SHP77 treated with DMSO at 0.1 percent for 48 hours (cell line): ENCODE measurements at regions not wholly inside any gene's neighbourhood (a gene's known extent, or its start where the extent isn't known, plus 50 kb on each side); places are given as distances from the start of the nearest gene placed in this dataset.

Source experiments
- DNase-seq: peaks from one replicate; lab custom pipeline; 2025; lab: John Stamatoyannopoulos, UW

DNA sequence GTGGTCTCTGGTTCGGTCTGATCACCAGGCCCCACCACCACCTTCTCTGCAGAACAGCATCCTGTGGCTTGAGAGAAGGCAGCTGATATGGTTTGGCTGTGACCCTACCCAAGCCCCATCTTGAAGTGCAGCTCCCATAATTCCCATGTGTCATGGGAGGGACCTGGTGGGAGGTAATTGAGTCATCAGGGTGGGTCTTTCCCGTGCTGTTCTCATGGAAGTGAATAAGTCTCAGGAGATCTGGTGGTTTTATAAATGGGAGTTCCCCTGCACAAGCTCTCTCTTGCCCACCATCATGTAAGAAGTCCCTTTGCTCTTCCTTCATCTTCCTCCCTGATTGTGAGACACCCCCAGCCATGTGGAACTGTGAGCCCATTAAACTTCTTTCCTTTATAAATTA lies 352.3 kb upstream of the CDH5 start:
- no peak for DNase-seq

DNA sequence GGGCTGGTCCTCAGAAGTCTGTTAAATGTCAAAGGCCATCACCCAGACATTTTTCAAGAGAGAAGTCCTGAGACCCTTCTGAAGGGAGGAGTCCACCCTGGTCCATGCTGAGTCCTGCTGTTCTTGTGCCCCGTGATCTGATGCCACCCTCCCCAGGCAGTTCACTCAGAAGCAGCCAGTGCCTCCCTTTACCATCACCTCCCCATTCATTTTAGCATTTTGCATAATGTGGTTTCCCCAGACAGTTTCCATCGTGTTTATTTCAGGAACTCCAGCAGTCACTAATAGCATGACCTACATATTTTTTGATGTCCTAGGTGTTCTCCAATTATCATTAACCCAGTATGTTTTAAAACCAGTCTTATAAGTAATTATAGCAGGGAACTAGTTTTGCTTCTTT lies 353.0 kb upstream of the CDH5 start:
- DNase-seq: no peak

DNA sequence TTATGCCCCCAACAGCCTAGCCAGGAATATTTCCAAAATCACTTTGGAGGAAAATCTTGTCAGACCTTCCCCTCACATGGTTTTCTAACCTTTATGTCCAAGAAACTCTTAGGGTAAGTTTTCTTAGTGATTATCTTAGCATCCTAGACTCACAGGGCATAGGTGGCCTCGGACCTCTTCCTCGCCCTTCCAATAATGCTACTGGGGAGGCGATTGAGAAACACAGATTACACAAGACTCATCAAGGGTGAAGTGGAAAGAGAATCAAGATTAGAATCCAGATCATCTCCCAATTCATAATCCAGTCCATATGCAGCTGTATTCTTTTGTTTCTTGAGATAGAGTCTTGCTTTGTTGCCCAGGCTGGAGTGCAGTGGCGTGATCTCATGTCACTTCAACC lies 358.4 kb upstream of the CDH5 start:
- no peak for DNase-seq

GRCh38 chr16:66007717-66008116 lies 358.8 kb upstream of the CDH5 start:
- DNase-seq: no peak

- no peak for DNase-seq
Measured at GRCh38 chr16:66006485-66006884, 360.0 kb upstream of the CDH5 start.

- no peak for DNase-seq
Measured at GRCh38 chr16:66004699-66005098, 361.8 kb upstream of the CDH5 start.

DNA sequence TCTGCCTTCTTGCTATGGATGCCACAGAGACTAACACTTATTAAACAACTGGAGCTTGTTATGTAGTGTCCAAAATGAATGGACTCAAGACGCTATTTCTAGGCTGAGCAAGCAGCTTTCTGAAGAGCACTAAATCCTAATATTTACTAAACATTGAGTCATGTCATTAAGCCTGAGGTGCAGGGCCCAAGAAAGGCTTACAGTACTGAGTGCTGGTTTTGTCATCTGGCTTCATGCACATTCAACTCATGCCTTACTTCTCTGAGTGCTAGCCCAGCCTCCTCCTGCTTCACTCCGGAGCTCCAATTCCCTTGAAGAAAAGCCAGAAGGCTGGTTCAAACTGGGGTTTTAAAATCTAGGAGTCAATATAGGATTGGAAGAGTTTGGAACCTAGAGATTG lies 363.3 kb upstream of the CDH5 start:
- DNase-seq: no peak

DNA sequence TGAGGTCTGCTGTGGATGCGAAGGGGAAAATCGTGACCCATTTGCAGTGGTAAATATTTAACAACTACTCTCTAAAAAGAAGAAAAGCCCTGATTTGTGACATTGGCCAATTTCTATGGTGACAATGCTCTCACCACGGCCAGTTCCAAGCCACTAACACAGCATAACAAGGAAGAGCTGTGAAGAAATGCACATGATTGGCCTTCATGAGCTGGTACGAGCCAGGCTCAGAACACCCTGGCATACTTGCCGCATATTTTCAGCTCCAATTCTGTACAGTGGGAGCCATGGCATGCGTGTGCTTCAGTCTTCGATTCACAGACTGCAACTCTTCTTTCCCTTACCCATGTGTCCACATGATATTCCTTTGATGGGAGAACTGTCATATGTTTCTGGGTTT lies 363.9 kb upstream of the CDH5 start:
- DNase-seq: no peak

- DNase-seq: no peak
Measured at GRCh38 chr16:66001432-66001831, 365.1 kb upstream of the CDH5 start.

DNA sequence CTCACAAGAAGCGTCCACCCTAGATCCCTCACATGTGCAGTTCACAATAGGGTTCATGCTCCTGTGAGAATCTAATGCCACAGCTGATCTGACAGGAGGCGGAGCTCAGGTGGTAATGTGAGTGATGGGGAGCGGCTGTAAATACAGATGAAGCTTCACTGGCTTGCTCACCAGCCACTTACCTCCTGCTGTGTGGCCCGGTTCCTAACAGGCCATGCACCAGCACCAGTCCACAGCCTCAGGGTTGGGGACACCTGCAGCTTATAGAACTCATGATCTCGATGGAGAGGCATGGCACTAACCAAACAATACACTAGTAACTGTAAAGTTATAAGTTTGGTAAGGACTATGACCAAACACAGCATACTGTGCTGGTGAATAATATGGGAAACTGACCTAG lies 368.0 kb upstream of the CDH5 start:
- no peak for DNase-seq

DNA sequence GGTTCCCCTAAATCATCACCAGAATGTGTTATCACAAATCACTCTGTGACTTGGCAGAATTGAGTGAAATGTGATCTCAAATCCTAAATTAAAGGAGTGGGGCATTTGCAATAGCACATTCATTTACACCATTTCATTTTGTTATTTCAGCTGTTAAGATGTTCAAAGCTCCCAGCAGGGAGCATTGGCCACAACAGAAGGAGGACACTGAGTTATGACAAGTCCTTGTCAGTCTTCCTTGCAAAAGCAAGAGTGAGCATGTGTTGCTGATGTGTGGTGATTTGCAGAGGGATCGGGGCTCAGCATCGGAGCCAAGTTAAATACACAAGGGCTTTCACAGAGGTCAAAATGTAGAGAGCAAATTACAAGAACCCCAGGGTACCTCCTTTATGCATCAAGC lies 372.2 kb upstream of the CDH5 start:
- DNase-seq: no peak

DNA sequence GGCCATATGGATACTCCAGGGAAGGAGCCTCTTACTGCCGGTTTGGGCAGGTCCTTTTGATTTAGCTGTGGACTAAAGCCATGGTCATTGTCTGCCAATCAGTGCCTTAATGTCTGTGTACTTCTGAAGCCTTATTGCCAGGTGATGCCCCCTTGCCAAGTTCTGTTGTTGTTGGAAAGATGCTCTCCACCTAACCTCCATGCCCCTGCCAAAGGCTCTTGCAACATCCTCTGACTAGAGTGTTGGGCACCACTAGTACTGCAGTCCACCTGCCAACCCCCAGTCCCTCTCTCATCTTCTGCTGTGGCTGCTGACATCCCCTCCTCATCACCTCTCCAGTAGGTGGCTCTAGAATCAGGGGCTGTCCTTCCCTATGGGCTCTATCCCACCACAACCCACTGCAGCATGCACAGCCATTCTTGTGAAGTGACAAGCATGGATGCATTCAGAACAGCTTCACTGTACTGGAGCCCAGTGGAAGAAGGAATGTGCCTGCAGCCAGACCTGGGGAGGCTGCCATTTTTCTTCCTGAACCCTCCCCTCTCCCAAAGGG lies 375.3 kb upstream of the CDH5 start:
- DNase-seq: no peak

DNA sequence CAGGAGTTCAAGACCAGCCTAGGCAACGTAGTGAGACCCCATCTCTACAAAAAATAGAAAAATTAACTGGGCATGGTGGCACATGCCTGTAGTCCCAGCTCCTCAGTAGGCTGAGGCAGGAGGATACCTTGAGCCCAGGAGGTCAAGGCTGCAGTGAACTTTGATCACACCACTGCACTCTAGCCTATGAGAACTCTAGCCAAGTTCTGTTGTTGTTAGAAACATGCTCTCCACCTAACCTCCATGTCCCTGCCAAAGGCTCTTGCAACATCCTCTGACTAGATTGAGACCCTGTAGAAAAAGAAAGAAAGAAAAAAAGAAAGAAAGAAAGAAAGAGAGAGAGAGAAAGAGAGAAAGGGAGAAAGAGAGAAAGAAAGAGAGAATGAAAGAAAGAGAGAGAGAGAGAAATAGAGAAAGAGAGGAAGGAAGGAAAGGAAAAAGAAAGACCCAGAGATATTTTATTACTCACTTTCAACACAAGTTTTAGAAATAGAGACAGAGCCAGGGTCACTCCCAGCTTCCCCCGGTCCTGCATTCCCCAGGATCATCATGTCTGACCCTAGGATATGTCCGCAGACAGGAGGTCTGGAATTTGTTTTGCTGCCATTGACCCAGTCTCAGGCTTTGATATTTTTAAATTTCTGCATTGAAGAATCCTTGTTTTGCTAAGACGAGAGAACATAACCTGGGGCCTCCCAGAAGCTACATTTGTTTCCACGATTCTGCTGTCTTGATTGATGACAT lies 376.5 kb upstream of the CDH5 start:
- no peak for DNase-seq

DNA sequence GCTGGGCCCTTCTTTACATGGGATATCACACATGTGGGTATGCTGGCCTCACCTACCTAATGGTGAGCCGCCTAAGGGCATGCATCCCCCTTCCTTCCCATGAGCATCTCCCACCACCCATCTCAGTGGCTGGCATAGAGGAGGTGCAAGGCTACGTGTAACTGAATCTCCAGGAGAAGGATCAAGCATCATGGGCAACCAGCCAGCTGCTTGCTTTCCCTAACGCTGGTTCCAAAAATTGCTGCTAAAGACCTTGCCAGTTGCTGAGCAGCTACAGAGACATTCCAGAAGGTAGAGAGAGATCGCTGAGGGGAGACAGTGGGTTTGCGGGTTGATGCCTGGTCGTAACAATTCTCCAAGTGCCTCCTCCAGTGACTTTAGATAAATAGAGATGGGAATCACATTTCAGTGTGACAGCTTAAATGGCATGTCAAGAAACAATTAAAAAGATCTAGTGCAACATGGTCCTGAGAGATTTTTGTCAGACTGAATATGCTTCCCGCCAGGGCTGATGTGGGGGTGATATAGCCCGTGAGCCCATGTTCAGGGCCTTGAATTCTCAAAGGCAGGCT lies 378.4 kb upstream of the CDH5 start:
- no peak for DNase-seq

- DNase-seq: no peak
Measured at GRCh38 chr16:65984296-65984695, 382.2 kb upstream of the CDH5 start.

DNA sequence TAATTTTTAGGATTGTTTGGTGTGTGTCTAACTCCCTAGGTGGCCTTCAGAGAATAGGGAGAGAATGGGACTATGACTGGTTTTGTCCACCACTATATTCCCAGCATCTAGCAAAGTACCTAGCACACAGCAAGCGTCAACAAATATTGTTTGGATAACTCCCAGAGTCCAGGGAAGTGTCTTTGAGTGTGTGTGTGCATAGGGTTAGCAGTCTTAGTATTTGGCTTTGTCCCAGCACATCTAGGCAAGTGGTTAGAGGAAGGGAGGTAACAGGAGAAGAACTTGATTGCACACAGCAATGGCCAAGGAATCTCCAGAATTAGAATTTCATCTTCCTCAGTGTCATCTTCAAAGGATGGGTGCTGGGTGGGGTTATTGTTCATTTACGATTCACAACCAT lies 385.4 kb upstream of the CDH5 start:
- DNase-seq: no peak

- no peak for DNase-seq
Measured at GRCh38 chr16:65975049-65975708, 391.3 kb upstream of the CDH5 start.

GRCh38 chr16:65967376-65967775 lies 399.1 kb upstream of the CDH5 start:
- DNase-seq: no peak

GRCh38 chr16:65965628-65966027 lies 400.9 kb upstream of the CDH5 start:
- no peak for DNase-seq

DNA sequence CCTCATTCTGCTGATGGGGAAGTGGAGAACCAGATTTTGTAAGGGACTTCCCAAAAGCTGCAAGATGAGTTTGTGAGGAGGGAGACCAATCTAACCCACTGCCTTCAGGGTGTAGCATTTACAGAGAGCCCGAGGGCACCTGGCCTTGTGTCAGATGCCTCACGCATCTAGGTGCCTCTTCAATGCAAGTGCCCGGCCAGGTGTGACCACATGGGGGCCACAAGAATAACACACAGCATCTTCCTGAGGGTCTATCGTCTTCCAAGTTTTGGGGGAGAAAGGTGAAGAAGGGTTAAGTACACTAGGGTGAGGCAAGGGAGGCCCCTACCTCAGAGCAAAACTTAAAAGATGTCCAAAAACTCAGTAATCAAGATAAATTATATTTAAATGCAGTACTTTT lies 401.7 kb upstream of the CDH5 start:
- no peak for DNase-seq

DNA sequence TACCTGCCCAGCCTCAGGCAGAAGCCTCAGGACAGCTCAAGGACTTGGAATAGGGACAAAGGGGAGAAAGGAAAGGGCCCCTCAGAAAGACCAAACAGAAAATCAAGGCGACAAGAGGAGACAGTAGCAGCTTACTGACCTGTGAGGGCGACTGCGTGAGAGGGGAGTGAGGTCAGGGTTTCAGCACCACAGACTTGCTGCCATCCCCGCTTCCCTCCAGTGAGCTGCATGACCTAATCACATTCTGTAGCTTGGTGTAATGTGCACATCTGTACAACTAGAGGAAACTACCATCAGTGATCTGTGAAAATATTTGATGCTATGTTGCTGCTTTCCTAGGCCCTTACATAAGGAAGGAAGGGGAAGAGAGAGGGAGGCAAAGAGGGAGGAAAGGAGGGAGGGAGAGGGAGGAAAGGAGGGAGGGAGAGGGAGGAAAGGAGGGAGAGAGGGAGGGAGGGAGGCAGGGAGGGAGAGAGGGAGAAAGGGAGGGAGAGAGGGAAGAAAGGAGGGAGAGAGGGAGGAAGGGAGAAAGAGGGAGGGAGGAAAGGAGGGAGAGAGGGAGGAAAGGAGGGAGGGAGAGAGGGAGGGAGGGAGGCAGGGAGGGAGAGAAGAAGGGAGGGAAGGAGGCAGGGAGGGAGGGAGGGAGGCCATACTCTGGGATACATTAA lies 404.9 kb upstream of the CDH5 start:
- DNase-seq: no peak

GRCh38 chr16:65959983-65960382 lies 406.5 kb upstream of the CDH5 start:
- no peak for DNase-seq

DNA sequence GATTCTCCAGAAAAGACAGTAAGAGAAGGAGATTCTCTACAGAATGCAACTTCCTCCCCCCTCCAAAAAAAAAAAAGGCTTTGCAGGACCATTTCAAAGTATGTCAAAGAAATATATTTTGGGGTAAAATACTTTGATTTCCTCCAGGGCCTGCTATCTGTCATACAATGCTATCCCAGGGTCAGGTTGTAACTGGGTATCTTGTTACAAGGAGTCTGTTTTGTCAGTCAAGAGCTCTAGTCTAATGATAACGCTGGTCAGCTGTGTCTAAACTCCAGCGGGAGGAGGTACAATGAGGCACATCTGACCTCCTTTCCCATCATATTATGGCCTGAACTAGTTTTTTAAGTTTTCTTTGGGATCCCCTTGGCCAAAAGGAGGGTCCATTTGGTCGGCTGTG lies 408.4 kb upstream of the CDH5 start:
- DNase-seq: no peak
